HG03565 (cell line): ENCODE measurements at regions not wholly inside any gene's neighbourhood (a gene's known extent, or its start where the extent isn't known, plus 50 kb on each side); places are given as distances from the start of the nearest gene placed in this dataset.

Experiments
- ATAC-seq: cut with Tn5 transposase; IDR thresholded peaks from one replicate; pipeline ENCODE4 v1.9.1; 2021; ENCODE audit warnings: mild to moderate bottlenecking, moderate library complexity; ENCODE audit not compliant: unreplicated experiment

DNA sequence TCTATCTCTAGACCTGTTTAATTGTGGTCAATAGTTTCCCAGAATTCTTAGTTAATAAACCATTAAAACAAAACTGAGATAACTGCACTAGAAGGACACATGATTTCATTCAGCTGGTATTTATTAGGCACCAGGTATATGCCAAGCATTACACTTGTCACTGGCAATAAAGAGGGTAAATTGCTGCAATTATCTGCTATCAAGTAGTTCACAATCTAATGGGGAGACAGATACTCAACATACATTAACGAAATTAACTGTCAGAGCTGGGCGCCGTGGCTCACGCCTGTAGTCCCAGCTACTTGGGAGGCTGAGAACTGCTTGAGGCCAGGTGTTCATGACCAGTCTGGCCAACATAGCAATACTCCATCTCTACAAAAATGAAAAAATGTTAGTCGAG is 71.7 kb upstream of the WIPF1 start:
- ATAC-seq = no peak

DNA sequence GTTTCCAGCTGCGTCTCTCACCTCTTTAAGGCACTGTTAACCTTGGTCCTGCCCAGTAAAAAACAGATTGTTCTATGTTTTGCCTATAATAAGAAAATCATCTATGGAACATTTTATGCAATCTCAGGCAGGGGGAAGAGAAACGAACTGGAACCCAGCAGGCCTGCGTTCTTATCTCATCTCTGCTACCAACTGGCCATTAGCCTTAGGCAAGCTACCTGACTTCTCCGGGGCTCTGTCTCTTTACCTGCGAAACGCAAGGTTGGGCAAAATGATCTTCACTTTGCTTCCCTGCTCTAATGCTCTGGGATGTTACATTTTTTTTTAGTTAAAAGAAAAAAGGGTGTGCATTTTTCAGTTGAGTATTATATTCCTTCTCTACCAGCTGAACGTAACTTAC is 70.5 kb upstream of the WIPF1 start:
- no peak for ATAC-seq

DNA sequence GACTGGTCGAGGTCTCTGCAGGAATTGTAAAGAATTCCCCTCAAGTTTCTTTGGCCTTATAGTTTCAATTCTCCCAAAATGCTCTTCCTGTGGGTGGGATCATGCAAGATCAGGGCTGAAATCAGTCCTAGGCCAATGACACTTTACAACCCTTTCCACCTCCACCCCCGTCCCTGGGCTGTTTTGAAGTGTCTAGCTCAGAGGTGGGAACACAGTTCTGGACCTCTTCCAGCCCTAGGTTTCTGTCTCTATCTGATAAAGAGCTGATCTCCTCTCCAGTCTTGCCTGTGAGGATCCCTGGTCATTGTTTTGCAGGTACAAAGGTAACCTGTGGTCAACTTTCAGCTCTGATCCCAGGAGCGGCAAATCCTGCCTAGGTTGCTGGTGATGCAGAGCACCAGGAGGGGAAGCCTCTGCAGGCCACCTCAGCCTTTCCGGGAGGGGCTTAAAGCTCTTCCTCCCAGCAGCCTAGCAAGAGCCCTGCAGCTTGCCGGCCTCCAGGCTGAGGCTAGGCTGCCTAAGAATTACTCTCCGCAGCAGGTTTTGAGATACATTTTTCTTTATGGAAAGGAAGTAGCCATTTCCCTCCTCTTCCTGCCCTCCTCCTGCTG is 69.8 kb upstream of the WIPF1 start:
- ATAC-seq = no peak

DNA sequence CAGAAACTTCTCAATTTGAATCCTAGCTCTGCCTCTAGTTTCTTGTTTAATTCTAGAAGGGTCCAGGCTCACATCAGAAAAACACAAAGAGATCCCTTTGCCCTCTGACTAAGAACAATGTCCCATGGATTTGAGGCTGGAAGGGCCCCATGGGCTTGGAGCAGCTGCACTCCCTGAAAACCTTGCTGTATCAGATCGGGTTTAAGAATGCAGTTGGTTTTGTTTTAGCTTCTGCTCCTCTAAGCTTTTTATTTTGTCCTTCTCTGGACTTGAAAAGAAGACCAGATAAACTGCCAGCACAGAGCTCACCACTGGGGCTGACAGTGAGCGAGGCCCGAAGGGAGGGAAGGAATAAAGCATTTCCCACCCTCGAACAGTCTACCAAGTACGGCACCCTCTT is 69.2 kb upstream of the WIPF1 start:
- no peak for ATAC-seq

DNA sequence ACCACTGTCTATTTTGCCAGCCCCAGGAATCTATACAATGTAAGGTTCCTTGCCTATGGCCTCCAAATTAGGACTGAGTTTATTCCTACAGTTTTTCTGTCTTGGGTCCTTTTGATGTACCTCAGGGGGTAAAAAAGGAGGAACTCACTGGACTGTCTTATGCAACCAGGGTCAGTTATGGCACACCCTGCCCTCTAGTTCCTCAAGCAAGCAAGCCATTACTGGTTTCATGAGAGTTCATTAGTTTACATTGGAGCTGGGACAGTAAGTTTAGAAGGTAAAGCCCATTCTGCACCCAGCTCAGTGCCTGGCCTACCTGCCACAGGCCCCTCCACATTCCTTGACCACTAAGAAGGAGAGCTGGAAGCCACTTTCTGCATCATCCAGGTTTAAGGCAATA is 68.7 kb upstream of the WIPF1 start:
- ATAC-seq = no peak

DNA sequence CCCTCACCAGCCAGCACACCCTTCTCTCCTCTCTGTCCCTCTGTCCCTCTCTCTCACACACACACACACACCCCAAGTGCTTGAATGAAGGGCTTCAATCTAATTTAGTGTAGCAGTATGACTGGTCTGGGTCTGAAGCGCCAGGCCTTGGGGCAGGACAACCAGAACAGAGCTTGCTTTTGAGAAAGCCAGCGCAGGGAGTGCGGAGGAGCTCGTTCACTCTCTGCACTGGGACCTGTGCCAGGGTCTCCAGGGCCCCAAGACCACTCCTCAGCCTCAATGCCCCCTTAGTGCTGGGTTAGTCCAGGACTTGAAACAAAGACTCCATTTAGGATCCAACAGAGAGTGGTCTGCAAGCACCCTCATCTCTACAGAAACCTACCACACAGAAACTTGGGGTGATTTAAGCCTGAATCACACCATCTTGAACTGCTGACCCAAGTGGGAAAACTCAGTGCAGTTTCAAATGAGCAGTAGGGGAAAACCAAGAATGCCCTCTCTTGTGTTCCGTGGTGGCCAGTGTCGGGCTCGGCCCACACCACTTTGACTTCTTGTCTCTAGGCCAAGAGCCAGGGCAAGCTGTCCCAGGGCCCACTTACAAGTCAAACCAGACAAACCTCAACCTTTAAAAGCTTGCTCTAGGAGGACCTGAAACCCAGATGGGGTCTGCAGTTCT is 66.6 kb upstream of the WIPF1 start:
- ATAC-seq = no peak

DNA sequence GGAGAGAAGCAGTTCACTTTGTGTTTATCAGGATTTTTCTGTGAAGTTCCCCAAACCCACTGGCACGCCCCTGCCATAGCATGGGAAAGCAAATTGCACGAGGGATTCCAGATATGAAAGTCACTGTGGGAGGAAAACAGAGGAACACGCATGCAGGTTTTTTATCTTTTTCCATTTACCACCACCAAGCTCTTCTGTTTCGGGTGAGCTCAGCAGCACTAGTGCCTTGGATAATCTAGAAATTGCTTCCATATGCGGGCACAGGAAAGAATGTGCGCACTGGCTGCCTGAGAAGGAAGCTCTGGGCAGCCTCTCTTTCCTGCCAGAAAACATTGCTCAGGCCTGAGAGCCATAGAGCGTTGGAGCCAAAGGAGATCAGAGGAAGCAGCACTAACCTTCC is 65.9 kb upstream of the WIPF1 start:
- no peak for ATAC-seq

DNA sequence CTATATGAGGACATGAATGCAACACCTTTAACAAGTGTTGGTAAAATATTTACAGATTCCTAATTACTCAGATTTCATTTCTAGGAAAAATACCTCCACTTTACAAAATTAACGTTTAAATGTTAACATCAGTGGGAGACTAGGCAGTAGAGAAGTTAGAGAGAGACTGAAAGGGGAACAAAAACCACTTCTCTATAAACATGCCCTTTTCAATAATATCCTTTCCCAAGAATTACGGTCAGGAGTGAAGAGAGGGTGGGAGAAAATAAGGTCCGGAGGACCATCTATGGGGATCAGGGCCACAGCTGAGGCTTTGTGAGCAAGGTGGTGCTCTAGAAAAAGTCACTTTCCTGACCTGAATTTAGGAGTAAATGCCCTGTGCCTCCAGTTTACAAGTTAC is 65.3 kb upstream of the WIPF1 start:
- no peak for ATAC-seq

DNA sequence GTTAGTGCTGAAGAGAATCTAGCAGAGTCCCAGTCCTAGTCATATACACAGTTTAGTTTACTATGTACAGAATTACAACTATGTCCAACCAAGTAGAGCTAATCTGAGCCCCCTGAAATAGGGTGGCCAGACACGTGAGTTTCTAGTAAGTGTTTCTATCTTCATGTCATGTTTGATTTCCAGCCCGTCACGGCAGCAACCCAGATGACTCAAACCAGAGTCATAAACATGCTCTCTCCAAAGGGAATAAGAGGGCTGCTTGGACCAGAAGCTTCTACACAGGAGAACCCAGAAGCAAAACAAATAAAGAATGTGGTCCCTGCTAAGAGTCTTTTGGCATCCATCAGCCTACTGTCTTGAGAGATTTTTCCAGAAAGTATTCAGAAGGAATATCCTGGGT is 64.9 kb upstream of the WIPF1 start:
- no peak for ATAC-seq

DNA sequence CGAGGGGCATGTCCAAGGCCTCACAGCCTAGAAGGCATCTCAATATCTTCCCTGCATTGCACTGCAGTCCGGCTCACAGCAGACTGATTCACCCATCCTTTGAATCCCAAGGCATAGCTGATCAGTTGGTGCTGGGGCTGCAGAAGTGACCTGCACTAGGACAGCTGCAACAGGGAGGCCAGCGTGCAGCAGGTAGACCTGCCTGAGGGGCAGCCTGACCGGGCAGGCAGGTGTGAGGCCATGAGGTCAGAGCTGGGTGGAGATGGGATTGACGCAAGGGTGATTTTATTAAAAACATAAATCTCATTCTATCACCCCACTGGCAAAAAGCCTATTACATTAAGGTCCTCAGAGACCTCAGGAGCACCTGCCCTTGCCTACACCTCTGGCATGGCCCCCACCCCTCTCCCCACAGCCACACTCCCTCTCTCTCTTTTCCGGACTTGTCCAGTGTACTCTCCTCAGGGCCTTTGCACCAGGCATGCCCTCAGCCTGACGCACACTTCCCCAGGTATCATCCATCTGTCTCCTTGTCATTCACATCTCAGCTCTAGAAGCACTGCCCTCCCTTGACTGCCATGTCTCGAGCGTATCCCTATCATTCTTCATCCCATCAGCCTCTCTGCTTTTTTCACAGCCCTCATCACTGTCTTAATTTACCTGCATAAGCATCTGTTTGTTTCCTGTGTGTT is 63.5 kb upstream of the WIPF1 start:
- ATAC-seq = no peak

DNA sequence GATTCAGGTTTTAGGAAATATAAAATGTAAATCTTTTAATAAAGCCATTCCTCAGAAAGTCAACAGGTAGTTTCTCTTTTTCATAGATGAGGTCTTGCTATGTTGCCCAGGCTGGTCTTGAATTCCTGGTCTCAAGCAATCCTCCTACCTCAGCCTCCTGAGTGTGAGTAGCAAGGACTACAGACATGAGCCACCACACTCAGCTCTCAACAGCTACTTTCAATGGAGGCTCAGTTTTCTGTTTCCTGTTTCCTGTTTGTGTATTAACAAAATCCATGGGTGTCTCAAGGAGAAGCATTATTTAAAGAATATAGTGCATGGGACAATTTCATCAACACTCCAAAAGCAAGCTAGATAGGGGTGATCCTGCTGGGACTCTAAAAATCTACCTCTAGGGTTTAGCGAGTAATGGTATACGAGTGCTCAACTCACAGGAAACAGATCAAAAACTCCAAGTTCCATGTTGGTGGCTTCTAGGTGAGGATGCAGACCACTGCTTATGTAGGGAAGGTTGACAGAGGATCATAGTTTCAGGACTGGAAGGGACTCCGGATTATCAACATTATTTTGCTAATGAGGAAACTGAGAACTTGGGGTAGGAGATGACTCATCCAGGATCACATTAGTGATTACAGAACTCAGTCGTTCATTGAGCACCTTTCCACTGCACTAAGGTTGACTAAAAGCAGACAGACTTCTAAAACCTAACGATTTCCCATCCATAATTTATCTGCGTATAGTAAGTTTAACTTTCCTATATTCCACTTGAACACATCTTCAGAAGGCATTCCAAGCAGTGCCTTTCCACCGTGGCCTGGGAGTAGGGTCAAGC is 61.7 kb upstream of the WIPF1 start:
- peak; percentile 56 for ATAC-seq

DNA sequence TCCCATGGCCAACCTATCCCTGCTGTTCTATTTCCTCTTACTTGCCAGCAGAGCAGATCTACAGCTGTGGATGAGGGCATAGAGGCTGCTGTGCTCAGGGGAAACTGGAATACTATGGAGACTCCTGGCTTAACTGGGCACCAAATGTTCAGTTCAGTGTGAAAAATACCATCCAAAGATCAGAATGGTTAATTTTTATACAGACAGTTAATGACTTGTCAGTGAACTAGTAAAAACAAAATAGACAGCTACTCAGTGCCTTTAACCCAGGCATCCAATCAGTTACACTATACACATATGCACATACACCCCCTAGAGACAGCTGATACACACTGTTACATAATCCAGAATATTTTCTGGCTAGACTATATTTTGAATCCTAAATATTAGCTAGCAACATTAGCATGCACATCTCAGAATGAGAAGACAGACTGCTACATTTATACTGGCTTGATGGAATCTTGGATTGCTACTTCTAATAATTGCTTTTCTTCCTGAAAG is 59.1 kb upstream of the WIPF1 start:
- no peak for ATAC-seq

DNA sequence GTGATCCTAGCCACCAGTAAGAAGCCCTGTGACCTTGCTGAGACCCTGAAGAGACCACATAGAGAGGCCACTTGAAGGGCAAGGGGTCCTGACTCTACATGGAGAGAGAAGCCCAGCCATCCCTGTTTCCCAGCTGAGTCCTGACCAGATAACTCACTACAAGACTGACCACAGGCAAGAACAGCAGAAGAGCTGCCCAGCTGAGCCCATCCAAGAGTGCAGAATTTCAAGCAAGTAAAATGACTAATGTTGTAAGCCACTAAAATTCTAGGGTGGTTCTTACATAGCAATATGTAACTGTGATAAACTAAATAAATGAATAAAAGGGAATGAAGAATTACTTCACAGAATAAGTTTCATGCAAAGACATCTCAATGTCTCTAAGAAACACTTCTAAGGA is 58.4 kb upstream of the WIPF1 start:
- ATAC-seq = no peak

DNA sequence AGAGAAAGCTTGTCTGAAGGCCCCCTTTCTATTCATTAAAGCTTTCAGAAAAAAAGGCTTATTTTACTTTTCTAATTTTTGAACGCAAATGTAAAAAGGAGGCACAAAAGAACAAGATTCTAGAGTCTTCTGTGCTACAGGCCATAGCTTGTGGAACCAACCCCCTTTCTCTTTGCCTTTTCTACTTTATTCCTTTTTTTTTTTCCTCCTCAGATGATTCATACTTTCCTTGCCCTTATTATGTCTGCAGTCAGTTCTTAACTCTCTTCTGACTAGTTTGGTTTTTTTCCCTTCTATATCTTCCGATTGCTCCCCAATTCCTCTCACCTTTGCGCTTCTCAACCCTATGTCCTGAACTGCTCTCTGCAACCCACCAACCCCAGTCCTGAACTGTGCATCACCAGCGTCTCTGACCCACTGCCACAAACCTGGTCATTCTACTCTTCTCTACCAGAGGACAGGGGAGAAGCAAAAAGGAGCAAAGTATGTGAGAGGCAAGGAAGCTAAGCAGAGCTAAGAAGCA is 56.9 kb upstream of the WIPF1 start:
- no peak for ATAC-seq

DNA sequence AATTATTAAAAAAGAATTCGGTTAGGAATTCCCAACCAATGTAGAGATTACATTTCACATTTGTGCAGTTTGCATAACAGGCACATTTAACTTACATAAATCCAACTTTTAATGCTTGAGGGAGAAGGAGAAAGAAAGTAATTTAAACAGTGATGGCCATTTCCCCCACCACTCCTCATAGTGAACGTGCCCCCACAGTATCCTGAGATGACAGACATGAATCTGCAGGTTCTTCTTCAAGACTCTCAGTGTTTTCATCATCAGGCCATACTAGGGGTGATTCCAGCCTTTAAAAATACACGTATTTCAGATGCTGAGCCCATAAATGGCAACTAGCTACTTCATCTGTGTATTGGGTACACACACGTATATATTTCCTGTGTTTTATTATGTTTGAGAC is 51.3 kb upstream of the WIPF1 start:
- ATAC-seq = no peak
